GM21423 (cell line): ENCODE measurements at regions not wholly inside any gene's neighbourhood (a gene's known extent, or its start where the extent isn't known, plus 50 kb on each side); places are given as distances from the start of the nearest gene placed in this dataset.
"Not testable (repeated sequence)": the region's sequence is repeated elsewhere in the genome, so short reads cannot be mapped to it uniquely, and the experiment has no call there.

ENCODE experiments used
- ATAC-seq: cut with Tn5 transposase; IDR thresholded peaks from one replicate; pipeline ENCODE4 v1.9.1; 2021; ENCODE audit warnings: mild to moderate bottlenecking, moderate library complexity; ENCODE audit not compliant: unreplicated experiment

DNA sequence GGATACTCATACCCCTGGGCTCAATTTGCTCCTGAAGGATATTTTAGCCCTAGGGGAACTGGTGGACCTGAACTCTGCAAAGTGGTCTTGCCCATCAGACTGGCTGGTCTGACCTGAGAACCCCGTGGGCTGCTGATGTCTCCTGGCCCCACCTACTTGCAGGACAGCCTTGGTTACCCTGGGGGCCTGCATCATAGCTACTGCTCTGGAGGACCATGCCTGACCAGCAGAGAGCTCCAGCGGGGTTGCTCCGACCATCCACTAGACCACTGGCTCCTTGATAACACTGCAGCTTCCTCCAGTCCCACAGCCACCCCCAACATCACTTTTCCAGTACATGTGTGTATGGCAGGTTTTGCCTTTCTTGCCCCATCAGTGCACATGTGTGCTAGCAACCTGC lies 331.6 kb upstream of the BRINP3 start:
- ATAC-seq, result no peak

DNA sequence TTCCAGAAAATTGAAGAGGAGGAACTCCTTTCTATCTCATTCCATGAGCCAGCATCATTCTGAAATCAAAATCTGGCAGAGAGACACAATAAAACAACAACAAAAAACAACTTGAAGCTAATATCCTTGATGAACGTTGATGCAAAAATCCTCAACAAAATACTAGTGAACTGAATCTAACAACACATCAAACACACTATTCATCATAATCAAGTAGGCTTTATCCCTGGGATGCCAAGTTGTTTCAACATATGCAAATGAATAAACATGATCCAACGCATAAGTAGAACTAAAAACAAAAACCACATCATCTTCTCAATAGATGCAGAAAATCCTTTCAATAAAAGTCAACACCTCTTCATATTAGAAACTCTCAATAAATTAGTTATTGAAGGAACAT lies 335.3 kb upstream of the BRINP3 start:
- no peak for ATAC-seq

- ATAC-seq, result no peak
These were observed 354.8 kb upstream of the BRINP3 start for GRCh38 chr1:190832511-190832910.

GRCh38 chr1:190835658-190836057 lies 358.0 kb upstream of the BRINP3 start:
- no peak for ATAC-seq

DNA sequence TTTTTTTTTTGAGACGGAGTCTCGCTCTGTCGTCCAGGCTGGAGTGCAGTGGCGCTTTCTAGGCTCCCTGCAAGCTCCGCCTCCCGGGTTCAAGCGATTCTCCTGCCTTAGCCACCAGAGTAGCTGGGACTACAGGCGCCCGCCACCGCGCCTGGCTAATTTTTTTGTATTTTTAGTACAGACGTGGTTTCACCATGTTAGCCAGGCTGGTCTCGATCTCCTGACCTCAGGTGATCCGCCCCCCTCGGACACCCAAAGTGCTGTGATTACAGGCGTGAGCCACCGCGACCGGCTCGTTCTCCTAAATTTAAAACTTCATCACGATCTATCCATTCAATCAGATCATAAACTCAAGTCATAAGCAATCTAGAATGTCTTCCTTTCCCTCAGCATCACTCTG lies 359.5 kb upstream of the BRINP3 start:
- ATAC-seq, result not testable (repeated sequence)

DNA sequence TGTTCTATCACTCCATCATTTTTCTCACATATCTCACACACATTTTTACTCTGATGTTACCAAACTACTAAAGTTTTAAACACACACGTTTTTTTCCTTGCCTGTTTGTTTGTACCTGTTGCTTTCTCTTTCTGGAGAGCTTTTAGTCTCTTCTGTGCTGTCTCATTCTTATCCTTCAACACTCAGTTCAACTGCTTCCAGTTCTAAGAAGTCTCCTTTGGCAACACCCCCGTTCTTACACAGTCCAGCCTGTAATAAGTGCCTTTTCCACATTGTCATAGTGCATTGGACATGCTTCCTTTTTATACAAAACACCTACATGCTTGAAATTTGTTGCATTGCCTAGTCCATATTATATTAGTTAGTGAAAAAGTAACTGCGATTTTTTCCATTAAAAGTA lies 360.2 kb upstream of the BRINP3 start:
- ATAC-seq, result no peak

DNA sequence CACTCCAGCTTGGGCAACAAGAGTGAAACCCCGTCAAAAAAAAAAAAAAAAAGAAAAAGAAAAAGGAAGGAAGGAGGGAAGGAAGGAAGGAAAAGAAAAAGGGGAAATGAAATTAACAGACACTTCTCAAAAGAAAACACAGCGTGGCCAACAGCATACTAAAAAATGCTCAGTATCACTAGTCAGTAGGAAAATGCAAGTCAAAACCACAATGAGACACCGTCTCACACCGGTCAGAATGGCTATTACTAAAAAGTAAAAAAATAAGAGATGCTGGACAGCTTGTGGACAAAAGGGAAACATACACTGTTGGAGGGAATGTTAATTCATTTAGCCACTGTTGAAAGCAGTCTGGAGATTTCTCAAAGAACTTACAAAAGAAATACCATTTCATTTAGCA lies 369.5 kb upstream of the BRINP3 start:
- no peak for ATAC-seq

GRCh38 chr1:190849346-190849745 lies 371.7 kb upstream of the BRINP3 start:
- ATAC-seq, result no peak

- no peak for ATAC-seq
These were observed 374.9 kb upstream of the BRINP3 start for GRCh38 chr1:190852611-190853010.

DNA sequence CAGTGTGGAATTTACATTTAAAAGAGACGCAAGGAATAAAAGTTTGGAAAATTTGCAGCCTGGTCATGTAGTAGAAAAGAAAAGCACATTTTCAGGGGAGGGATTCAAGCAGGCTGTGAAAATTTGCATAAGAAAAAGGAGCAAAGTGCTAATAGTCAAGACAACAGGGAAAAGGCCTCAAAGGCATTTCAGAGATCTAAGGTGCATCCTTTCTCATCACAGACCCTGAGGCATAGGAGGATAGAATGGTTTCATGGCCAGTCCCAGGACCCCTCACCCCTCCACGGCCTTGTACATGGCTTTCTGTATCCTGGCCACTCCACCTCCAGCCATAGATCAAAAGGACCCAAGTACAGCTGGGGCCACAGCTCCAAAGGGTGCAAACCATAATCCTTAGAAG lies 380.5 kb upstream of the BRINP3 start:
- no peak for ATAC-seq

DNA sequence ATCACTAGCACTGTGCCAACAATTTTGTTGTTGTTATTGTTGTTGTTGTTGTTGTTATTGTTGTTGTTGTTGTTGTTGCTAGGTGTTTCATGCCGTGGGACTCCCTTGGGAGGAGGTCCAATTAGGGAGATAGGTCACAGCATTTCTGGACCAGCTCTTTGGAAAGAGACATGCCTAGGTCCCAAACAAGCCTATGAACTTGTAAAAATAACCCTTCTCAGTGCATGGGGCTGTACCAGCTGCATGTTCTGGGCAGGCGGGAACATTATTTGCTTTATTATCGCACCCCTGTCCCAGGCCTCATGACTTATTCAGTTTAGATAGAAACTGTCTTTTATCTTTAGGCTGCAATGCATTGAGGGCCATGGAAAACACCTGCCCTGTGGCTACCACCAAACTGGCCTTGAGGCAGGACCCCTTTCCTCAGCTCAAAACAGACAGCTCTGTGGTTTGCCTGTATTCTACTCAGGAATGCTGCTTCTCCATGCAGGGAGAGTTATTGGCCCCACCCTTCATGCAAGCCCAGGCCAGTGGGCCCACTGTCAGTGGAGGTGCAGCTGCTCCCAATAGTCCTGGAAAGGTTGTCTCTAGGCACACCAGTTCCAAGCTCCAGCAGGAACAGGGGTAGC lies 386.5 kb upstream of the BRINP3 start:
- no peak for ATAC-seq

DNA sequence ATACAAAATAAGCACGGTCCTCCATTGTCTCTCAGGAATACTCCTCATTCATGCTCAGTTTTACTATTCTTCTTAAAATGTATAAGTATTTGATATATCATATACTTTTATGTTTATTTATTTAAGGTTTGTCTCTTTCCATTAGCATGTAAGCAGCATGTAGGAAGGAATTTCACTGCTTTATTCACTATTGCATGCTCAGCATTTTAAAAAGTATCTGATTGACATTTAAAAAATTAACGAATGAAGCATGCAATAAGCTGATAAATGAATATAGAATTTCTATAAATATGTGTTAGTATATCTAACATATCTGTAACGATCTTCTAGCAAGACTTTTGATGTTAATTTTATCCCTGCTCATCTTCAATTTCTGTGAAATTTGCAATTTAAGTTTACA lies 402.7 kb upstream of the BRINP3 start:
- no peak for ATAC-seq

- ATAC-seq, result no peak
These were observed 403.4 kb upstream of the BRINP3 start for GRCh38 chr1:190881064-190881463.

DNA sequence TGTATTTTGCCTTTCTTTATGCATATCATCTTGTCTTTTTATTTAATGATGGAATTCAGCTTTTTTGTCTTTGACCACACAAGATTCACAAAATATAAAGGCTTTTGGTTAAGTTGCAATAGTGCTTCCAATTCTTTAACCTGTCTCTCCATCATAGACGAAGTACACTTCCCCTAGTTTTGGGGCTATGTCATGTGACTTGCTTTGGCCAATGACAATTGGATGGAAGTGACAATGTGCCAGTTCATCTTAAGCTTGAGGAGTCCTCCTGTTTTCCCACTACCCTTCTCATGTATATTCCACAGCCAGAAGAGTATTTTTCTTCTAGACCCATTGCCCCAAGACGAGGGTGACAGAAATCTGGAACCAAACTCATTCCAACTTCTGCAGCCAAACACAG lies 419.6 kb upstream of the BRINP3 start:
- no peak for ATAC-seq

DNA sequence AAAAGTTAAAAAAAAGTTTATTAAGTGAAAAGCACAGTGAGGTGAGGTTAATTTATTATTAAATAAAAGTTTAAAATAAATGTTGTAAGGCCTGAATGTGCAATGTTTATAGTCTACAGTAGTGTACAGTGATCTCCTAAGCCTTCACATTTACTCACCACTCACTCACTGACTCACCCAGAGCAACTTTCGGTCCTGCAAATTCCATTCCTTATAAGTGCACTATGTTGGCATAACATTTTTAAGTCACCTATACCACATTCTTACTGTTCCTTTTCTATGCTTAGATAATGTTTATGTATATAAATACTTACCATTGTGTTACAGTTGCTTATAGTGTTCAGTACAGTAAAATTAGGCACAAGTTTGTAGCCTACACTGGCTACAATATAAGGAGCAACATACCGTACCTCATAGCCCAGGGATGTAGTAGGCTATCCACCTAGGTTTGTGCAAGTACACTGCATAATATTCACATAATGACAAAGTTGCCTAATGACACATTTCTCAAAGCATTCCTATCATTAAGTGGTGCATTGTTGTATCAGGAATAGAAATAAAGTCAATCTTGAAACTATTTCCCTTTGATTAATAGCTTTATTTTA lies 426.5 kb upstream of the BRINP3 start:
- ATAC-seq, result no peak

DNA sequence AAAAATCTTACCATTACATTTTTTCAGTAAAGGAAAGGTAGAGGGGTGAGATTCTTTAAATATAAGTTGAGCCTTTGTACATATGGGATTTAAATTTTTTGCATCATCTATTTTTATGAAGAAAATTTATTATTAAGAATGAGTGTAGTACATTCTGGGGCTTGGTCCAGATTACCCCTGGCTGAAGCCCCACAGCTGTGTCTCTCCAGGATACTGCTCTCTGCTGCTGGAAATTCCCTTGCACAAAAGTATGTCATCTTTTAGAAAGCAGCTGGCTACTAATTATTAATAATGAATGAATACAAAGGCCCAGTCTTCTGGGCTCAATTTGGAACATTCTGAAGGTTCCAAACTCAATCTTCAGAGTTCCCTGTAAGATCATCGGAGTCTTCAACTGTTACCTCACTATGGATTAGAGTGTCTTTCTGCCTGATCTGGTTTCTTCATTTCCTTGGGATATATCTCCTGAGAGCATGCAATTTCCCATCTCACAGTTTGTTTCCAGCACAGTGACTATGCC lies 428.6 kb upstream of the BRINP3 start:
- no peak for ATAC-seq

- no peak for ATAC-seq
These were observed 430.6 kb upstream of the BRINP3 start for GRCh38 chr1:190908246-190908645.

GRCh38 chr1:190908691-190909090 lies 431.0 kb upstream of the BRINP3 start:
- ATAC-seq, result no peak

DNA sequence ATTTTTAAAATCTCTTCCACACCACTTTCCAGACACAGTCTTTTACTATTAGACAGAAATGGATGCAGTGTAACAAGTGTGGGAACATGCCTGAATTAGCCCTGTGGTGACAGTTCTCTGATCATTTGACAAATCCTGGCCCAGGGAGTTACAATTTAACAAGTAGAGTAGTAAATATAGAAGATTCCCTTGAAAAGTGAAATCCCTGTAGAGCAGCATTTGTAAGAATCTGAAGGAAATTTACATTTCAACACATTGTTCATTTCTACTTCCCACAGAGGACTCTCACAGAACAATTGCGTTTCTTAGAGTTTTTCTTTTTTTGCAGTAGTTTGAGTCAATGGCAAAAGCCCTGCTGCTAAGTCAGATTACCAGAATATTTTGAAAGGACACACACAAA lies 458.3 kb upstream of the BRINP3 start:
- no peak for ATAC-seq

DNA sequence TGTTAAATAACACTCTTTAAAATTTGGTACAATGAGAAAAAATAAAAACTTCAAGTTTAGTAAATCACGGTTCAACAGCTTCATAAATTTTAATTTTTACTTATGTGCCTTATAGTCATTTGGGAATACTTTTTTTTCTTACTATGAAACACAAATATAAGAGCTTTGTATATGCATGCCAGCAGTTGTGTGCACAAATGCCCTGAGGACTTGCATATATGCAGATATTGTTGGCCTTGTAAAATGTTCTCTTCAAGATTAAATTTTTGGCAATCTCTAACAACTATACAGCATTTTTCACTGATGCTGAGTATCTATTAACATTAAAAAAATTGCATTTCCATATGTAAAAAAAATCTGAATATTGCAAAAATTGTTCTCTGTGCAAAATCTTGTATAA lies 458.7 kb upstream of the BRINP3 start:
- ATAC-seq, result no peak

DNA sequence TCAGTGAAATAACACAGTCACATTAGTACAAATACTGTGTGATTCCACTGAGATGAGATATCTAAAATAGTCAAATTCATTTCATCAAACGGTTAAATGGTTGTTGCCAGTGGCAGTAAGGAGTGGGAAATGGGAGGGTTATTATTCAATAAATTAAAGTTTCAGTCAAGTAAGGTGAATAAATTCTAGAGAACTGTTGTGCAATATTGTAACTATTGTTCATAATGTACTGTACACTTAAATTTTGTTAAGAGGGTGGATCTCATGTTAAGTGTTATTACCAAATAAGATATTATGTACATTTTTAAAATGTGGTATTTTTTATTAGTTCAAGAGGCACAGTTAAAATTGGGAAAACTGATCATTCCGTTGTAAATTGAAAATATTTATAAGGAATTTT lies 463.3 kb upstream of the BRINP3 start:
- ATAC-seq, result no peak

- no peak for ATAC-seq
These were observed 464.8 kb upstream of the BRINP3 start for GRCh38 chr1:190942475-190942874.

DNA sequence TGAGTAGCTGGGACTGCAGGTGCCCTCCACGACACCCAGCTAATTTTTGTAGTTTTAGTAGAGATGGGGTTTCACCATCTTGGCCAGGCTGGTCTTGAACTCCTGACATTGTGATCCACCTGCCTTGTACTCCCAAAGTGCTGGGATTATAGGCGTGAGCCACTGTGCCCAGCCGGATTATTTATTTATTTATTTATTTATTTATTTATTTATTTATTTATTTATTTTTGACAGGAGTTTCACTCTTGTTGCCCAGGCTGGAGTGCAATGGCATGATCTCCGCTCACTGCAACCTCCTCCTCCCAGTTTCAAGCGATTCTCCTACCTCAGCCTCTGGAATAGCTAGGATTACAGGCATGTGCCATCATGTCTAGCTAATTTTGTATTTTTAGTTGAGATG lies 466.1 kb upstream of the BRINP3 start:
- not testable (repeated sequence) for ATAC-seq
